CD4-positive, alpha-beta memory T cell (primary cell): ENCODE measurements at regions not wholly inside any gene's neighbourhood (a gene's known extent, or its start where the extent isn't known, plus 50 kb on each side); places are given as distances from the start of the nearest gene placed in this dataset.
"Not testable (repeated sequence)": the region's sequence is repeated elsewhere in the genome, so short reads cannot be mapped to it uniquely, and the experiment has no call there.

Experiments used
- CTCF ChIA-PET: fragments of 350-600 bp; sonication (Branson Sonifier 250); formaldehyde crosslinking; loops from one replicate; lab custom pipeline; 2021; ENCODE audit warnings: inconsistent platforms; ENCODE audit not compliant: partially characterized antibody; lab: Charles Lee
- POLR2A ChIA-PET: fragments of 350-600 bp; sonication (Branson Sonifier 250); formaldehyde crosslinking; loops from one replicate; lab custom pipeline; 2021; ENCODE audit not compliant: partially characterized antibody; lab: Charles Lee
- DNase-seq, 5 donors: peaks; one replicate each; pipeline versions ENCODE4 v3.0.0 to v3.0.0-alpha.2; 2020 to 2022; ENCODE audit warnings: mixed read lengths in 1 of 5
- H3K27ac ChIP-seq: one replicate; pipeline ENCODE4 v1.7.0; 2013; ENCODE audit warnings: low read depth, low read length
- H3K27me3 ChIP-seq: 2 replicates; pipeline ENCODE4 v1.7.0; 2013; ENCODE audit warnings: mild to moderate bottlenecking, low read length, moderate library complexity; ENCODE audit not compliant: insufficient read depth
- H3K36me3 ChIP-seq: 2 replicates; pipeline ENCODE4 v1.7.0; 2013; ENCODE audit warnings: mild to moderate bottlenecking, low read length, moderate library complexity; ENCODE audit not compliant: insufficient read depth
- H3K4me1 ChIP-seq: 2 replicates; pipeline ENCODE4 v1.7.0; 2013; ENCODE audit warnings: mild to moderate bottlenecking, low read length, moderate library complexity; ENCODE audit not compliant: insufficient read depth
- H3K4me3 ChIP-seq, 2 donors: one replicate each; pipeline ENCODE4 v1.7.0; 2013; ENCODE audit warnings: low read length in 2 of 2, mild to moderate bottlenecking in 1 of 2
- H3K9me3 ChIP-seq, 2 donors: one replicate each; pipeline ENCODE4 v1.7.0; 2013; ENCODE audit warnings: low read length in 2 of 2, control low read depth in 1 of 2; ENCODE audit not compliant: control insufficient read depth in 1 of 2
- H3K27ac Mint-ChIP-seq, 7 donors: one replicate each; pipeline ENCODE4 v1.8.0; 2020 to 2021; ENCODE audit warnings: mixed read lengths in 7 of 7, mild to moderate bottlenecking in 6 of 7, inconsistent platforms in 3 of 7, moderate library complexity in 3 of 7
- H3K27me3 Mint-ChIP-seq, 2 donors: one replicate each; pipeline ENCODE4 v1.8.0; 2020 to 2021; ENCODE audit warnings: mixed read lengths in 2 of 2
- H3K36me3 Mint-ChIP-seq, 2 donors: one replicate each; pipeline ENCODE4 v1.8.0; 2020 to 2021; ENCODE audit warnings: mixed read lengths in 2 of 2, inconsistent platforms in 1 of 2, mild to moderate bottlenecking in 1 of 2
- H3K4me1 Mint-ChIP-seq, 4 donors: one replicate each; pipeline ENCODE4 v1.8.0; 2020 to 2021; ENCODE audit warnings: mixed read lengths in 4 of 4, mild to moderate bottlenecking in 1 of 4
- H3K4me3 Mint-ChIP-seq, 8 donors: one replicate each; pipeline ENCODE4 v1.8.0; 2020 to 2021; ENCODE audit warnings: mixed read lengths in 8 of 8, mild to moderate bottlenecking in 7 of 8, moderate library complexity in 6 of 8, inconsistent platforms in 3 of 8
- H3K9me3 Mint-ChIP-seq, 8 donors: one replicate each; pipeline ENCODE4 v1.8.0; 2020 to 2021; ENCODE audit warnings: mixed read lengths in 8 of 8, mild to moderate bottlenecking in 5 of 8, inconsistent platforms in 3 of 8, moderate library complexity in 1 of 8
- intact Hi-C: fragments of 100-400 bp; cut with micrococcal nuclease; formaldehyde crosslinking; loops from one replicate; pipeline ENCODE4 v1.15.1; 2023

GRCh38 chr10:125534515-125534914 lies 148.4 kb downstream of the TEX36 start:
- Mint-ChIP-seq H3K4me1 (no peaks in the 10 kb centered on the region), H3K4me3 (no peak overlapping the region), H3K27ac (no peak overlapping the region), H3K36me3 (no peaks in the 10 kb centered on the region), H3K27me3 (peaks cover 0 to 2% of the 10 kb centered on the region in 2 donors), H3K9me3 (peaks cover 0 to 3% (median 0%) of the 10 kb centered on the region in 8 donors)
- H3K27ac ChIP-seq: no peak overlapping the region
- no peak overlapping the region for H3K4me3 ChIP-seq
- H3K9me3 ChIP-seq: no peaks in the 10 kb centered on the region
- H3K4me1 ChIP-seq: no peaks in the 10 kb centered on the region
- H3K36me3 ChIP-seq: no peaks in the 10 kb centered on the region
- intact Hi-C loops: no loop called here
- DNase-seq: no peak
- H3K27me3 ChIP-seq: no peaks in the 10 kb centered on the region
- CTCF ChIA-PET: no interaction called here
- POLR2A ChIA-PET: no interaction called here

DNA sequence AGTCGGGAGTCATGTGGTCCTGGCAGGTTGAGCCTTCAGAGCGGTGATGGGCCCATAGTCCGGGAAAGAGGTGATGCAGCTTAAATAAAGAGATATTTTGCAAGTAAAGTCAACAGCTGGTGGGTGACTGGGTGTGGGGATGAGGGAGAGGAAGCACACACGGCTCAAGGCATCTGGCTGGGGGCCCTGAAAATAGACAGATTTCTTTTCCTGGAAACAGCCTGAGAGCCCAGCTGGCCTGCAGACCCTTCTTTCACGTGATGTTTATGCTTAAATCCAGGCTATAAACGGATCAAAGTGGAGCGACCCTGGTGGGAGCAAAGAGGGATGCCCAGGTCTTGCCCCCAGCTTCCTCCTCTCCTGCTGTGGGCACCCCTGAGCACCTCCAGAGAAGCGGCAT lies 149.1 kb downstream of the TEX36 start:
- Histone ChIP-seq H3K27ac (no peak overlapping the region), H3K9me3 (no peaks in the 10 kb centered on the region), H3K36me3 (no peaks in the 10 kb centered on the region), H3K27me3 (no peaks in the 10 kb centered on the region), H3K4me3 (no peak overlapping the region), H3K4me1 (no peaks in the 10 kb centered on the region)
- no peaks in the 10 kb centered on the region for H3K4me1 Mint-ChIP-seq
- no peak overlapping the region for H3K27ac Mint-ChIP-seq
- peaks cover 0 to 3% (median 0%) of the 10 kb centered on the region in 8 donors for H3K9me3 Mint-ChIP-seq
- H3K4me3 Mint-ChIP-seq: no peak overlapping the region
- no peak for DNase-seq
- no peaks in the 10 kb centered on the region for H3K36me3 Mint-ChIP-seq
- CTCF ChIA-PET: no interaction called here
- intact Hi-C loops: no loop called here
- POLR2A ChIA-PET: no interaction called here
- peaks cover 0 to 1% of the 10 kb centered on the region in 2 donors for H3K27me3 Mint-ChIP-seq

DNA sequence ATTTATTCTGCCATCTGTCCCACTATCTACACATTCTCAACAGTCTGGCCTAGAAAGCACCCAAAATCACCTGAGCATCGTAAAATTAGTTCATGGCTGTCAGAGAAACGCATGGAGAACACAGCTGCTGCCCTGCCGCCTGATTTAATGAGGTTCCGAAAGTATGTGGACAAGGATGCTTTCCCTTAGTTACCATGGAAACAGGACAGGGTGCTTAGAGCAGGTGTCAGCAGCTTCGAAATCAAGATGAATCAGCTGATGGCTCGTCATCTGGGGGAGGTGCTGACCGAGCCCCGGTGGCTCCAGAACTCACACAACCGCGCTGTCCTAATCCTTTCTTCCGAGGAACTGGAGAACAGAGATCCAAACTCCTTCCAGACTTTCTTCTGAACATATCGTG lies 151.5 kb downstream of the TEX36 start:
- Histone ChIP-seq H3K4me1 (no peaks in the 10 kb centered on the region), H3K9me3 (no peaks in the 10 kb centered on the region), H3K36me3 (no peaks in the 10 kb centered on the region), H3K4me3 (no peak overlapping the region), H3K27ac (no peak overlapping the region), H3K27me3 (no peaks in the 10 kb centered on the region)
- Mint-ChIP-seq H3K4me3 (no peak overlapping the region), H3K4me1 (no peaks in the 10 kb centered on the region), H3K36me3 (no peaks in the 10 kb centered on the region), H3K27ac (no peak overlapping the region), H3K27me3 (peaks cover 0 to 1% of the 10 kb centered on the region in 2 donors), H3K9me3 (peaks cover 0 to 2% (median 0%) of the 10 kb centered on the region in 8 donors)
- POLR2A ChIA-PET: no interaction called here
- intact Hi-C loops: no loop called here
- CTCF ChIA-PET: no interaction called here
- DNase-seq: no peak

GRCh38 chr10:125523347-125523746 lies 159.6 kb downstream of the TEX36 start:
- no peak overlapping the region for H3K27ac ChIP-seq
- H3K27ac Mint-ChIP-seq: no peak overlapping the region
- H3K4me1 Mint-ChIP-seq: no peaks in the 10 kb centered on the region
- peaks cover 0 to 5% (median 2%) of the 10 kb centered on the region in 8 donors for H3K9me3 Mint-ChIP-seq
- ChIA-PET CTCF (no interaction called here), POLR2A (no interaction called here)
- intact Hi-C loops: no loop called here
- no peak for DNase-seq
- H3K4me3 ChIP-seq: no peak overlapping the region
- no peaks in the 10 kb centered on the region for H3K27me3 Mint-ChIP-seq
- H3K27me3 ChIP-seq: no peaks in the 10 kb centered on the region
- H3K36me3 Mint-ChIP-seq: no peaks in the 10 kb centered on the region
- no peaks in the 10 kb centered on the region for H3K4me1 ChIP-seq
- H3K4me3 Mint-ChIP-seq: no peak overlapping the region
- H3K36me3 ChIP-seq: no peaks in the 10 kb centered on the region
- no peaks in the 10 kb centered on the region for H3K9me3 ChIP-seq

DNA sequence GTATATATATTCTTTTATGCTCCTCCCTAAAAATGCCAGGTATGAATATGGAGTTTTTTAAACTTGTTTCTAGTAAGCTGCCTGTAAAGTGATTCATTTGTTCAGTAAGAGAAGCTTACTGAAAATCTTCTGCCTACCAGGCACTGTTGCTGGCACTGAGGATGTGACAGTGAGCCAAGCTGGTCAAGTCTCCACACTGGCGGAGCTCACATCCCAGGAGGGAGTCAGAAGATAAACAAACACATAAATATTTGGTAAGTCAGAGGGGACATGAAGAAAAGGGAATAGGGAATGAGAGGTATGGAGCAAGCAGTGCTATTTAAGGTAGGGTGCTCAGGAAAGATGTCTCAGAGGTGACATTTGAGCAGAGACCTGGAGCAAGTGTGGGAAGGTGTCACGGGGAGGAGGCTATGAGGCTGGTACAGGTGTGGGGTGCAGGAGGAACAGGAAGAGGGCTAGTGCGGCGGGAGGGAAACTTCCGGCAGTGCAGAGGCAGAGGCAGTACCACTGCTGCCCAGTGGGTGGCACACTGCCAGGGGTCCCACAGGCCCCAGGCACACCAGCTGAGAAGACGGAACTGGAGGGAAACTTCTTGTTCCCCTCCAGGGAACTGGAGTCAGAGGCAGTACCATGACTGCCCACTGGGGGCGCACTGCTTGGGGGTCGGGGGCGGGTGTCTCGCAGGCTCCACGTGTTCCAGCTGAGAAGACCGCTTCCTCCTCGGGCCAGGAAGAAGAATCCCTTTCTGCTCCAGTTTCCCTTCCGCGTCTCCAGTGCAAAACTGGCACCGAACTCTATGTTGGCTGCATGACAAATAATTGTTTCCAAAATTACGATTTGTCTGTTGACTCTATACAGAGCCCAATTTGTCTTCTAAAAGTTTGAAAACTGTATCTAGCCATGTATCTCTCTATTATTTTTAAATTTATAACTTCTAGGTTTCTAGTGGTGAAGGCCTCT lies 161.0 kb downstream of the TEX36 start:
- Histone ChIP-seq H3K27ac (no peak overlapping the region), H3K27me3 (no peaks in the 10 kb centered on the region), H3K4me1 (no peaks in the 10 kb centered on the region), H3K36me3 (no peaks in the 10 kb centered on the region), H3K9me3 (no peaks in the 10 kb centered on the region), H3K4me3 (no peak overlapping the region)
- no peak overlapping the region for H3K4me3 Mint-ChIP-seq
- CTCF ChIA-PET: no interaction called here
- no peaks in the 10 kb centered on the region for H3K36me3 Mint-ChIP-seq
- H3K27ac Mint-ChIP-seq: no peak overlapping the region
- H3K4me1 Mint-ChIP-seq: no peaks in the 10 kb centered on the region
- H3K9me3 Mint-ChIP-seq: peaks cover 0 to 9% (median 3%) of the 10 kb centered on the region in 8 donors
- no peak for DNase-seq
- intact Hi-C loops: no loop called here
- H3K27me3 Mint-ChIP-seq: no peaks in the 10 kb centered on the region
- POLR2A ChIA-PET: no interaction called here

DNA sequence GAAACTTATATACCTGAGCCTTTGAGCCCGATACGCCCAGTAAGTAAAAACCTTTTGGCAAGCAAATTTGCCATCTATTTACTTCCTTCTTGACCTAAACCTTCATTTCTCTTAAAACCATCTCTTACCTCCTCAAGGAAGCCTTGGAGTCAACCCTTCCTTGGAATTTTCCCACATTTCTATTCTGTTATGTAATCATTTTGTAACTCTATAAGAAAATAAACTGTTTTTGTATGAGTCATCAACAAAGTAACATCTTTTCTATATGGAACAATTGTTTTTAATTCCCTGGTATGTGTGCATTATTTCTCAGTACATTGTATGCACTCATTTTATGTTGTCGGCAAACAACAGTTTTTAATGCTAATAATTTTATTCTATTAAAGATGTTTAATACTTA lies 162.0 kb downstream of the TEX36 start:
- CTCF ChIA-PET: no interaction called here
- H3K4me3 Mint-ChIP-seq: no peak overlapping the region

GRCh38 chr10:125518397-125518796 lies 164.6 kb downstream of the TEX36 start:
- H3K27ac ChIP-seq, DNase-seq, H3K27me3 Mint-ChIP-seq, H3K36me3 ChIP-seq, CTCF ChIA-PET, H3K4me3 Mint-ChIP-seq, H3K9me3 ChIP-seq, H3K27me3 ChIP-seq, H3K4me3 ChIP-seq, H3K36me3 Mint-ChIP-seq, POLR2A ChIA-PET, H3K4me1 Mint-ChIP-seq, H3K4me1 ChIP-seq, intact Hi-C loops, H3K27ac Mint-ChIP-seq: not testable (repeated sequence)
- peaks cover 0 to 12% (median 4%) of the 10 kb centered on the region in 8 donors for H3K9me3 Mint-ChIP-seq

More for the DNA sequence above, 162.0 kb downstream of the TEX36 start:
- Histone ChIP-seq H3K27me3 (no peaks in the 10 kb centered on the region), H3K4me3 (no peak overlapping the region), H3K4me1 (no peaks in the 10 kb centered on the region), H3K9me3 (no peaks in the 10 kb centered on the region), H3K27ac (no peak overlapping the region), H3K36me3 (no peaks in the 10 kb centered on the region)
- no peak for DNase-seq
- POLR2A ChIA-PET: no interaction called here
- Mint-ChIP-seq H3K9me3 (peaks cover 0 to 12% (median 4%) of the 10 kb centered on the region in 8 donors), H3K36me3 (no peaks in the 10 kb centered on the region), H3K4me1 (no peaks in the 10 kb centered on the region), H3K27me3 (no peaks in the 10 kb centered on the region), H3K27ac (no peak overlapping the region)
- intact Hi-C loops: no loop called here
